Calu3 (cell line): ENCODE measurements at regions not wholly inside any gene's neighbourhood (a gene's known extent, or its start where the extent isn't known, plus 50 kb on each side); places are given as distances from the start of the nearest gene placed in this dataset.

Source experiments
- BruUV-seq: library from RNA; stranded (reverse); fragments of 400-500 nt; replicated peaks from 2 replicates; lab custom pipeline; 2021; lab: Mats Ljungman, UMichigan
- CTCF ChIA-PET: fragments of 300-600 bp; sonication (Branson Sonifier 250); formaldehyde crosslinking; loops from one replicate; lab custom pipeline; 2022; ENCODE audit warnings: antibody characterized with exemption; lab: Charles Lee
- DNase-seq: peaks from one replicate; pipeline ENCODE4 v3.0.0; 2022
- H3K27ac Mint-ChIP-seq: one replicate; pipeline ENCODE4 v1.8.0; 2022; ENCODE audit warnings: mixed read lengths; ENCODE audit not compliant: unreplicated experiment
- H3K27me3 Mint-ChIP-seq: one replicate; pipeline ENCODE4 v1.8.0; 2022; ENCODE audit warnings: mixed read lengths; ENCODE audit not compliant: unreplicated experiment
- H3K36me3 Mint-ChIP-seq: one replicate; pipeline ENCODE4 v1.8.0; 2022; ENCODE audit warnings: mild to moderate bottlenecking, moderate library complexity, mixed read lengths; ENCODE audit not compliant: insufficient read depth, unreplicated experiment
- H3K4me1 Mint-ChIP-seq: one replicate; pipeline ENCODE4 v1.8.0; 2022; ENCODE audit warnings: mild to moderate bottlenecking, low read depth, mixed read lengths; ENCODE audit not compliant: unreplicated experiment
- H3K4me3 Mint-ChIP-seq: one replicate; pipeline ENCODE4 v1.8.0; 2022; ENCODE audit warnings: mild to moderate bottlenecking, low read depth, moderate library complexity, mixed read lengths; ENCODE audit not compliant: unreplicated experiment
- H3K9me3 Mint-ChIP-seq: one replicate; pipeline ENCODE4 v1.8.0; 2022; ENCODE audit warnings: low read depth, mixed read lengths; ENCODE audit not compliant: unreplicated experiment
- CTCF ChIP-seq: fragments of 200-600 bp; IDR thresholded peaks from one replicate; pipeline ENCODE4 v1.8.0; 2022; ENCODE audit warnings: antibody characterized with exemption; ENCODE audit not compliant: unreplicated experiment
- intact Hi-C: fragments of 100-400 bp; cut with micrococcal nuclease; formaldehyde crosslinking; loops from one replicate; pipeline ENCODE4 v1.10.0; 2022; ENCODE audit not compliant: unreplicated experiment

DNA sequence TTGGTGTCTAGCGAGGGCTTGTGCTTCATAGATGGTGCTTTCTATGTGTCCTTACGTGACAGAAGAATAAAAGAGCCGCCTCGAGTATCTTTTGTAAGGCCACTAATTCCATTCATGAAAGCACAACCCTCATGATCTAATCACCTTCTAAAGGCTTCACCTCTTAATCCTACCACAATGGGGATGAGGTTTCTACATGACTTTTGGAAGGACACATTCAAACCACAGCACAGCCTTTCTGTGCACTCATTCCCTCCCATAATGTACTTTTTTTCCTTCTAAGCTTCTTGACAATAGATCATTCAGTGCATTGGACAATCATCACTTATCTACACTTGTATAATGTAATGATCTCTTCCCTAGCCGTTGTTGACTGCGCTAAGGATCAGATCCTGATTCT, 774.8 kb downstream of the BRINP1 start:
- DNase-seq, result no peak
- H3K4me1 Mint-ChIP-seq, result no peaks in the 10 kb centered on the region
- no TSS peak for BruUV-seq
- no peak for TF ChIP-seq CTCF
- peaks cover 11% of the 10 kb centered on the region for H3K9me3 Mint-ChIP-seq
- H3K36me3 Mint-ChIP-seq, result no peaks in the 10 kb centered on the region
- CTCF ChIA-PET, result no interaction called here
- intact Hi-C loops, result no loop called here
- no peaks in the 10 kb centered on the region for H3K27me3 Mint-ChIP-seq
- H3K4me3 Mint-ChIP-seq, result no peak overlapping the region
- no peak overlapping the region for H3K27ac Mint-ChIP-seq

- Mint-ChIP-seq H3K4me3 (no peak overlapping the region), H3K36me3 (no peaks in the 10 kb centered on the region), H3K4me1 (no peaks in the 10 kb centered on the region), H3K27me3 (no peaks in the 10 kb centered on the region), H3K9me3 (peaks cover 9% of the 10 kb centered on the region), H3K27ac (no peak overlapping the region)
- CTCF ChIA-PET, result no interaction called here
- BruUV-seq, result no TSS peak
- TF ChIP-seq CTCF, result no peak
- peak; percentile 0 for DNase-seq
- intact Hi-C loops, result no loop called here
Measured at GRCh38 chr9:118595719-118596305, 773.4 kb downstream of the BRINP1 start.

- Mint-ChIP-seq H3K27ac (no peak overlapping the region), H3K36me3 (no peaks in the 10 kb centered on the region), H3K4me3 (no peak overlapping the region), H3K27me3 (no peaks in the 10 kb centered on the region), H3K9me3 (peaks cover 9% of the 10 kb centered on the region), H3K4me1 (no peaks in the 10 kb centered on the region)
- no peak for TF ChIP-seq CTCF
- CTCF ChIA-PET, result no interaction called here
- intact Hi-C loops, result no loop called here
- DNase-seq, result no peak
- BruUV-seq, result no TSS peak
Measured at GRCh38 chr9:118596374-118597015, 772.7 kb downstream of the BRINP1 start.

- no peaks in the 10 kb centered on the region for H3K9me3 Mint-ChIP-seq
- H3K4me1 Mint-ChIP-seq, result no peaks in the 10 kb centered on the region
- DNase-seq, result no peak
- no peak overlapping the region for H3K4me3 Mint-ChIP-seq
- TF ChIP-seq CTCF, result no peak
- no peak overlapping the region for H3K27ac Mint-ChIP-seq
- no TSS peak for BruUV-seq
- H3K36me3 Mint-ChIP-seq, result no peaks in the 10 kb centered on the region
- no peaks in the 10 kb centered on the region for H3K27me3 Mint-ChIP-seq
- intact Hi-C loops, result no loop called here
- CTCF ChIA-PET, result no interaction called here
Measured at GRCh38 chr9:118606668-118607067, 762.6 kb downstream of the BRINP1 start.
